ENCODE measurements at regions not wholly inside any gene's neighbourhood (a gene's known extent, or its start where the extent isn't known, plus 50 kb on each side); places are given as distances from the start of the nearest gene placed in this dataset.

DNA sequence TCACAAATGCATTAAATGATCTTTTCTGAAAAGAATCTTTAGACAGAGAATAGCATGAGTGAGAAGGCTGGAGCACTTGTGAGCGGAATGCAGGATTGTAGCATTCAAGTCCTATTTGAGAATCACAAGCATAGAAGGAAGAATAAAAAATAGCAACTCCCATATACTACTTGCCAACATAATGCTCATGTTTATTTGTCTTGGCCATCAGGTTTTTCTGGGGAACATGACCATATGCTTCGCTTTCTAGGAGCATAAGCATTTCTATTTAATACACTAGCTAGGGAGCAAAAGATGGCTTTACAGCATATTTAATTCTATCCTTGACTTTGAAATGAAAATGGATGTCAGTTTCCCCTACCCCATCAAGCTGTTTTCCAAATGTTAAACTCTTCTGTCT, 170.3 kb upstream of the MITF start:
- no peak for DNase-seq

DNA sequence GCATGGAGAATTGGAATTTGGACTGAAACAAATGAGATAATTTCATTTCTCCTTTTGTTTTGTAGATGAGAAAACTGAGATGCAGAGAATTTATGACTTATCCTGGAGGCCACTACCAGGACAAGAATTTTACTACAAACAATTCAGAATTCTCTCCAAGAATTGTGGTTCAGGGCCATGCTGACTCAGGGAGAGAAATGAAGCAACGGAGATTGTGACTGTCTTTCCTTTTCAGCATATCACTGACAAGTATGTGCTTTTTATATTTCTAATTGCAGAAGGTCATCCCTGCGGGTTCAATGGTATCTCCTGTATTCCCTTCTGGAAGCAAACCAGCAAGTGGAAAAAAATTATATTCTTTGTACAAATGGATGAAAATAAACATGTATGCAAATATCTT, 170.8 kb upstream of the MITF start:
- no peak for DNase-seq

DNA sequence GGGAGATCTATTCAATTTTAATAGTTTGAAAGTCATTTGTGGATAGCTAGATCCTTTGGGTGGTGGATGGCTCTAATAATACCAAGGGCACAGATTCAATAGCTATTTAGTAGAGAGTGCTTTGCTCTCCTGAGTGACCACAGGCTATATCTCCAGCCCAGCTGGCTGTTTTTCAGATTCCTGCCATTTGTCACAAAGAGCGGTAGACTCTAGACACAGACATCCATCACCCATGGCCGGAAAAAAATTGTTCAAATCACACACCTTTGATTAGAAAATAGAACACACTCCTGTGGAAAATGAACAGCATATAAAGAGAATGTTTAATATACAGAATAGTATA, 171.6 kb upstream of the MITF start:
- DNase-seq = no peak

DNA sequence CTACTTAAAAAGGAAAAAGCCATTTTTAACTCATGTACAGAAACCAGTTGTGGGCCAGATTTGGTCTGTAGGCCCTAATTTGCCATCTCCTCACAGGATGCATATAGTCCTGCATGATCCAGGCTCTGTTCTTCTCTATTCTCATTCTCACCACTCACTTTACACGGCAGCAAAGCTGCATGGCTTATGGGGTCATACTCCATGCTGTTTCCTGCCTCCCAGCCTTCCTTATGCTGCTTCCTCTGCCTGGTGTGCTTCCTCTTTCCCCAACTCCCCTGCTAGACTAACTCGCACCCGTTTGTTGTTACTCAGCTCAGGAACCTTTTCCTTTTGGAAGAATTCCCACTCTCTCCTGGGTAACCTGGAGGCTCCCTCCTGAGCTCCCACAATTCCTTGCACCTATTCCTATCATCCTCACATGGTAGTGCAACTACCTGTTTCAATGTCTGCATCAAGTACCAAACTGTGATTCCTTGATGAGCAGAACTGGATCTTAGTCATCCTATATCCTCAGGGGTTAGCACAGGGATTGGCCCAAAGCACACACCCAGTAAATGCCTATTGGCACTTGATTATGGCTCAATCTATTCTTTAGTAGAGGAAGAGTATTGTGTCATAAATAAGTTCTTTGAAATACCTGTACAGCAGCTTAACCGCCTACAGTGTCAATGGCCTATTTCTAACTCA, 172.1 kb upstream of the MITF start:
- DNase-seq = no peak

DNA sequence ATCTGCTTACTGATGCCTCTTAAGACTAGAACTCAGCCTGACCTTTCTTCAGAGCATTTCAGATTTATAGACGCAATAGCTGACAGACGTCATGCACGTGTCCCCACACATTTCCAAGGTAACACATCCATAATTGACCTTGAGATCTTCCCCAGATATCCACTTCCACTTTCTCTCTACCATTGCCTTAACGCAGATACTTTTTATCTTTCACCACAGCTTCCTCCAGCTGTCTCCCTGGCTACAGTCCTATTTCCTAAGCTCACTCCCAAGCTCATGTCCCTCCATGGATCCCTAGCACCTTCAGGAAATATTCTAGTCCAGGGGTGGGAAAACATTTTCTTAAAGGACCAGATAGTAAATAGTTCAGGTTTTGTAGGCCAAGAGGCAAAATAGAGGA, 173.0 kb upstream of the MITF start:
- DNase-seq = no peak

DNA sequence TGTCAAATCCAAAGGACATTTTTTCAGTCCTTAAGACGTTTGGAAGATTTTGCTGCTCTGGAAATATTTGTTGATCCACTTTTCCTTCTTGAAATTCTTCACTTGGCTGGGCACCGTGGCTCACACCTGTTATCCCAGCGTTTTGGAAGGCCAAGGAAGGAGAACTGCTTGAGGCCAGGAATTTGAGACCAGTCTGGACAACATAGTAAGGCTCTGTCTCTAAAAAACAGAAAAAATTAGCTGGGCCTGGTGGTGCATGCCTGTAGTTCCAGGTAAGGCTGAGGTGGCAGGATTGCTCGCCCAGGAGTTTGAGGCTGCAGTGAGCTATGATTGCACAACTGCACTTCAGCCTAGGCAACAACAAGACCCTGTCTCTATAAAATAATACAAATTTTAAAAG, 173.9 kb upstream of the MITF start:
- no peak for DNase-seq

DNA sequence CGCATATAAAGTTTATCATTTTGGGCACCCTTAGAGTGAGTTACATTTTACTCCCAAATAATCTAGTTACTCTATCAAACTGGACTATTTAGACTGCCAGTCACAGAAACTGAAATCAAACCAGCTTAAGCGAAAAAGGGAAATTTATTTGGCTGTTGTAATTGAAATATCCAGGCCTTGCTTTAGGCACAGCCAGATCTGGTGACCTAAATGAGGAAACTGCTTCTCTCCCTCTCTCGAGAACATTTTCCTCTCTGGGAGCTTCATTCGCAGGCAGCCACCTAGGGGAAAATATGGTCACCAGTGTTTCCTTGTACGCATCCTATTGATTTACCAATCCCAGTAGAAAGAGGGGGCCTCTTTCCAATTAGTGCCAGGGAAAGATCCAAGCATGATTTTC, 175.3 kb upstream of the MITF start:
- no peak for DNase-seq

DNA sequence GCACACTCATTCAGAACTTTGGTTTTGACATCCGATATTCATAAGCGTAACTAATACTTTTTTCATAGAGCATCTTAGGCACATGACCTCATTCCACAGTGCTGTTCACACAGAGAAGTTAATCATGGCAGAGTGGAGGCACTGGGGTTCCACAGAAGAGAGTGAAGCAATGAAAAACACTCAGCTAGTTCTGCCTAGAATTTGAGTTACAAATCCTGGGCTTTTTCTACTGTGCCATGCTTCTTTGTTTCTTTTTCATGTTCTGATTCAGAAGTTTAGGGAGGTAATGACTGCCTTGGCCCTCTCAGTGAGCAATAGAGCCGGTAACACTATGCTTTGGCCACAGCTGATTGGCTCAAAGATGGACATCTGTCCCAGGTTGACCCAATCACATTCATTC, 176.1 kb upstream of the MITF start:
- no peak for DNase-seq

DNA sequence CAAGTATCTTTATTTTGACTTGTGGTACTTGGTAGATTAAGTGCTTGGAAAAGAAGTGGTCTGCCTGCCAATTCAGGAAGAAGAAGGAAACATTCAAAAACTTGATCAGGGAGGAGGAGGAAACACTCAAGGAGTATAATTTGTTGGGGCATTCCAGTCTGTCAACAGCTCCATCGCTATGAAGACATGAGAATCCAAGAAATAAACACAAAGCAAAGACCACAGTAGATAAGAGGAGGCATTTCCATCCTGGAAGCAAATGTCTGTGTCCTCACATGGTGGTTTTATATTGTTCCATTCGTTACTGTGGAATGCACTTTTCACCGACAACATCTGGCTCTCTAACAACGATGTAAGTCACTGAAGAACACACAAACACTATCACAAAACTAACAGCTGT, 176.1 kb upstream of the FRMD4B start:
- no peak for DNase-seq

DNA sequence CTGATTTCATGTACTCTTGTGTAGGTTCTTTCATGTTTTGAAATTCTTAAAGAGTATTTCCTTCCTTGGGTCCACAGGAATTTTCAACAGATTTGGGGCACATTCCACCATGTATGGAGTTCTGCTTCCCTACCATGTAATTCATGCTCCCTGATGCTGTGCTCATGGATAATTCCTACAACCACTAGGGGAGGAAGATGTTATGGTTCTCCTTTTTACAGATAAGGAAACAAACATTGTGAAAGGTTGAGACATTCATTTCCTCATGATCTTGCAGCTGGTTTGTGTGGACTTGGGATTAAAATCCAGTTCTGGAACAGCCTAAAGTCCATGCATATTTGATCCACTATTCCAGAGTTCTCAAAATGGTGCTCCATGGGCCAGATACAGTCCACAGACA, 174.9 kb upstream of the FRMD4B start:
- no peak for DNase-seq

DNA sequence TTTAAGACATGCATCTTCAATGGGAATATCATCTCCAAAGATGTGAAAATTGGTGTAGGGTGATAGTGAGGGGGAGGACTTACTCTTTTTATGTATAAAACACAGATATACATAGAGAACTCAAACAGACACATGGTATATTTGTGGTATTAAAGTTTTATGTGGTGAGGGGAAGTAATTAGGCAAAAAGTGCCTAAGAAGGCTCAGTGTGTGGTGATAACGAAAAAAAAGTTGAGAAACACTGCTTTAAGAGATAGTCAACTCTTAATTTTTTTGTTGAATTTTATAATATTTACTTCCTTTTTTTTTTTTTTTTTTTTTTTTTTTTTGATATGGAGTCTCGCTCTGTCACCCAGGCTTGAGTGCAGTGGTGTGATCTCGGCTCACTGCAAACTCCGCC, 174.2 kb upstream of the FRMD4B start:
- no peak for DNase-seq

DNA sequence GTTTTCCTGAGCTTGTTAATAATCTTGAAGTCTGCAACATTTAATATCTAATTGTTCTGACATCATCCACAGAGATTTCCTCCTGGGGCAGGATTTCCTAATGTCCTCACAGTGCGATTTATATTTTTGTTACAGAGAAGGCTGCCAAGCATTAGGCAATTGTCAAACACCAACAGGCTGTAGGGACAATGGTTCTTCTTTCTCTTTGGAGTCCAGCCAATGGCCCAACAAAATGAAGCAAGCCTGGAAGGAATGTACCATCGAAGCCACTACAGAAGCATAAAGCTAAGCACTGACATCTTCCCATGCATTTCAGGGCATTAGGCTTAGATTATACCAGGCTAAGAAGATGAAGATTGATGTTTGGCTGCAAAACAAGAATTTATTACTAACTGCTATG, 173.0 kb upstream of the FRMD4B start:
- no peak for DNase-seq

DNA sequence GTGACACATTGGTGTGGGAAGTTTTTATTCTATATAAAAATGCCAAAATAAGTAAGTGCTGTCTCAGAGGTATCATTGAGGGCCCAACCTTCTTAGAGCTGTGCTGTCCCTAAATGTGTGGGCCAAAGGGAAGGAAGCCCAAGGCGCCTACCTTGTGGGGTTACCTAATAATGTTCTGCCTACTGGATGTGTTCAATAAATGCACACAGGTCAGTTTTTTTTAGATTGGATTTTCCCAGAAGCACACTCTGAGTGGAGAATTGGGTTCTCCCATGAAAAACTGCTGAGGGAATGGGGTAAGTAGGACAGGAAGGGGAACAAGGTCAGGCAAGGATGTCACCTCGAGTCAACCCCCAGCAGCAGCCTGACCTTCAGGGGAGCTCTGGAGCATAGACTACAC, 168.7 kb upstream of the FRMD4B start:
- DNase-seq = no peak

DNA sequence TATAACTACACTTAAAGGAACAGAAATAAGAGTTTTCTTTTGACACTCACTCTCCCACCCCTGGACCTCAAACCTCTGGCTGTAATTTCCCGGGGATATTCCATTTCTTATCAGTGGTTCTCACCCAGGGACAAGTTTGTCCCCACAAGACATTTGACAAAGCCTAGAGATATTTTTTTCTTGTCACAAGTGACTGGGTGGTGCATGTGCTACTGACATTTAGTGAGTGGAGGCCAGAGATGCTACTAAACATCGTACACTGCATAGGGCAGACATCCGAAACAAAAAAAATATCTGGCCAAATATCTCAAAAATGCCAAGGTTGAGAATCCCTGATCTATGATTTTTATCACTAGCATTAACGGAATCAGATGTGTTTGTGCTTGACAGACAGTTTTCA, 168.0 kb upstream of the FRMD4B start:
- no peak for DNase-seq

DNA sequence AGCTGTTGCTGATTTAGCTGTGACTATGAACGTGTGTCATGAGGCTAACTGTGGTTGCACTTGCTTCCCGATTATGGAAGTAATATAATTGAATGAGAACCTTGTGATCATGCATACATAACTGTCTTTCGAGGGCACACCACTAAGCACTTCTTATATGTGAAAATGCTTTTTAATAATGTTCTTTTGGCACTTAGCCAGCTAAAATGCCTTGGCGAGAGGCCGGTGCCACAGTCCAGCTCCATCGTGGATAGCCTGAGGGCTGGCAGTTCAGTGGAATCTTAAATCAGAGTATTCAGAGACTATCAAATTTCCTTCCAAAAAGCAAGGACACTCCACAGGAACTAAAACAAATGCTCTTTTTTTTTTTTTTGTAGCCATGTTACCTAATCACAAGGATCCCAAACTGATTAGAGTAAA, 161.6 kb upstream of the FRMD4B start:
- no peak for DNase-seq

DNA sequence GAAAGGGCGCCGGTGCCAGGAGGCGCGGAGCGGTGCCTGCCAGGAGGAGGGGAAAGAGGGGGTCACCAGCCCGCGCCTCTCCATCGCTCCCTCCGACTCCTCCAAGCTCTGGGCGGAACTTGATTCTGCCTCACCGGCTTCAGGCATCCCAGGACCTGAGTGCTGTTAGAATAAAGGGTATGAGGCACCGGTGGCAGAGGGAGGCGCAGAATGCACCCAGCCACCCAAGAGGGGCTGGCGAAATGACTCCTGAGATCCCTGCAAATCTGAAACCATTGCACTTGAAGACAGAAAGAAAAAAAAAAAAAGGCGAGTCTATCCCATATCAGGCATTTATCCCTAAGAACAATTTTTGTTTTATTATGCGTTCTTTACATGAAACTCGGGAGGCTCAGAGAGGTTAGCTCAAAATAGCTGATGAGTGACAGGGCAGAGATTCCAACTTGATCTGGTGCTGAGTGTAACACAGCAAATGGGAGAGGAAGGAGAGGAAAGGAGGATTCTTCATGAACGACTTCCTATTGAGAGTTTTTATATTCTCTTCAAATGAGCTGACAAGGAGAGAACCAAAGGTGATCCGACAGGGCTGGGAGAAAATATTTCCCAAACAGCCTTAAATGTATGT, 157.0 kb upstream of the FRMD4B start:
- DNase-seq = no peak

DNA sequence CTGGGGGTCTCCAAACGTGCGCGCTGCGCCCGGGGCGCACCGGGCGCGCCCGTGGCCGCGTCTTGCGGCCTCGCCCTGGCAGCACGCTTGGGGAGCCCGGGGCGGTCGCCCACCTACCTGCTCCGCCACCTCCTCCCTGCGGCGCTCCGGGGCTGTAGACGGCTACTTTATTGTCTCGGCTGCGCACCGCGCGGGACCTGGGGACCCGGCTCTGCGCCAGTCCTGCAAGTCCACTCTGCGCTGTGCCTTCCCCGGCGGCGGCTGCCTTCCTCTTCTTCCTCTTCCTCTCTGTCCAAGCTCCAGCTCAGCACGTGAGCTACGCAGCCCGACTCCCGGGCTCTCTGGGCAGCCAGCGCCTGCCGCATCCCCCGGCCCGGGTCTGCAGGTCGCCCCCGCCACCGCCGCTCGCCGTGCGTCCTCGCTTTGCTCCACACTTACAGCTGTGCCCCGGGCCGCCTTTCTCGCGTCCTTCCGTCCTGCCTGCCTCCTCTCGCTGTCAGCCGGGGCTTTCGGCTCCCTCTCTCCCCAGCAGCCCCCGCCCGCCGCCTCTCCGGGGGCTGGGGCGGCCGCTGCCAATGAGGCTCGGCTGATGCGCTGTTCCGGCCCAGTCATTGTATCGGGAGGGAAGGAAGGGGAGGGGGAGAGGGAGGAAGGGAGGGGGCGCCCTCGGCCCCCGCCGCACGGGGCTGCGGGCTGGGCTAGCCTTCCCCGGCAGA, 156.4 kb upstream of the FRMD4B start:
- DNase-seq = peak; percentile 39

DNA sequence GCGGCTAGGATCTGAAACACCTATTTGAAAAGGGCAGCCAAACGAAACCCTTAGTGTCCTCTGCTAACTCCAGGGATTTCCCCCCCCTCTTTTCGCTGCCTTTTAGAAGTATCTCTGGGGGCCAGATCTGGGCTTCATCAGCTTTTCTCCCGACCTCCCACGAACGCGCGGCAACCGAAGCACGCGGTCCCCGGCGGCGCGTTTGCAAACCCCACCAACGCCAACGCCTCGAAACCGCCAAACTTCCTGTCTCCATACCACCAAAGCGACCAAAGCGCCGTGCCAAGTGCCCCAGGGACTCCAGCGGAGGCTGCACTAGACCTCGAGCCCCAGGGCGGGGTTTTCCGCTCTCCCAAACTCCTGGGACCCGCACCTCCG, 155.8 kb upstream of the FRMD4B start:
- no peak for DNase-seq

DNA sequence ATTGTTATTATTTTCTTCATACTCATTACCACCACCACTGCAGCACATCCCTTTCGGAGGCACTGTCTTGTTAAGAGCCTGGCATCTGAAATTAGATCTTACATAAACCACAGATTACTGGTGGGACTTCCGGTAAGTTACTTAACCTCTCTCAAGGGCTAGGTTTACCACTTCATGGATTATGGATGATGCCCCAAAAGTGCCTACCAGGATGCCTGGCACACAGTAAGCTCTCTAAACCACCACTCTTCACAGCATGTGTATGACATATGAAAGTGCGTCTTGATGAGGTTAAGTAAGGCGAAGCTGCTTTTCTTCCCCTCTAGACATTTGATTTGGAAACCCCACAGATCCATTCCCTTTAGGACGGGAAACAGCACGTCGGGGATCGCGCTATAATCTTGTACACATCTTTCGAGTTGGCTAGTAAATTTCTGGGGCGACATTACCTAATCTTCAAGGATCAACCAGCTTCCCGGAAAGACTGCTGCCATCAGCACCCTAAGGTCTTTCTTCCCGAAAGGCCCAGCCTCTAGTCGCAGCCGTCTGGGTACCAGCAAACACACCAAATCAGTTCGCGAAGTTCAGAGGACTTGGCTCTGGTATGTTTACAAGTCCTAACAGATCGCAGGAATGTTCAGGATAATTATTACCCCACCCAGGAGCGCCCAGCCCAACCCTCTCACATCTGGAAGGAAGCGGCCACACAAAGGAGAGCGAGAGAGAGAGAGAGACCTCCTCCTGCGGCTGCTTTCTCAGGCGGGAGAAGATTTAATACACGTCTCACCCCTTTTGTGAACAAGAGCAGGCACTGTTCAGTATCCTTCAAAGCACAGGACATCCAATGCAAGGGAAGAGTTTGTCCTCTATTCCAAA, 155.1 kb upstream of the FRMD4B start:
- peak; percentile 36 for DNase-seq

DNA sequence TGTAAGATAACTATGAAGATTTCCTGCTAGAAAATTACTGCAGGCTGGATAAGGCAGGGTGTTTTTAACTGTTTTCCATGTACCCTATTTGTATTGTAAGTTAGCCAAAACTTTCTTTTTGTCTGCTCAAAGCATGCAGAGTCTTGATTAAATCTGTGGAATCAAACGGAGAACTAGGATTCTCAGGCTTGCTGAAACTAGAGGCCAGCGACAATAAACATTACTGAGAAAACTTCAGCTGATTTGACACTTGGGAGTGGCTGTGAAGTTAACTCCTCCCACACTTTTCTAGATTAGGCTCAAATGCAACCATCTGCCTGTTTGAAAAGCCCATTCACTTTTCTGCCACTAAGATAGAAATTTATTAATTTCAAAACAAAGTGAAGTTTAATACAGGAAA, 153.2 kb upstream of the FRMD4B start:
- DNase-seq = no peak

DNA sequence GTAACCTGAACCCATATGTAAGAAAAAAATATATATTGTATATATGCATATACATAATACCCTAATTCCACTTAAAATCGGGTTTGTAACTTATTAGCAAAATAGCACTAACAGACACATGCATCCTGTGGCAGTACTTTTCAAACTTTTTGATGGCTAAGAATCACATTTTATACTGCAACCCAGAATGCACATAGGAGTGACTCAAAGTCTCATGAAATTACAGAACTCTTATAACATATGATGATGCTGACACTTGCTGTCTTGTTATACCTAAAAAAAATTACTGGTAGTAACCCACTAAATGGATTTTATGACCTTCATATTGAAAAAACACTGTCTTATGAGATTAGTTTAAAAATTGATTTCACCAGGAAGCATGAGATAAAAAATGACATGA, 152.4 kb upstream of the FRMD4B start:
- DNase-seq = no peak

DNA sequence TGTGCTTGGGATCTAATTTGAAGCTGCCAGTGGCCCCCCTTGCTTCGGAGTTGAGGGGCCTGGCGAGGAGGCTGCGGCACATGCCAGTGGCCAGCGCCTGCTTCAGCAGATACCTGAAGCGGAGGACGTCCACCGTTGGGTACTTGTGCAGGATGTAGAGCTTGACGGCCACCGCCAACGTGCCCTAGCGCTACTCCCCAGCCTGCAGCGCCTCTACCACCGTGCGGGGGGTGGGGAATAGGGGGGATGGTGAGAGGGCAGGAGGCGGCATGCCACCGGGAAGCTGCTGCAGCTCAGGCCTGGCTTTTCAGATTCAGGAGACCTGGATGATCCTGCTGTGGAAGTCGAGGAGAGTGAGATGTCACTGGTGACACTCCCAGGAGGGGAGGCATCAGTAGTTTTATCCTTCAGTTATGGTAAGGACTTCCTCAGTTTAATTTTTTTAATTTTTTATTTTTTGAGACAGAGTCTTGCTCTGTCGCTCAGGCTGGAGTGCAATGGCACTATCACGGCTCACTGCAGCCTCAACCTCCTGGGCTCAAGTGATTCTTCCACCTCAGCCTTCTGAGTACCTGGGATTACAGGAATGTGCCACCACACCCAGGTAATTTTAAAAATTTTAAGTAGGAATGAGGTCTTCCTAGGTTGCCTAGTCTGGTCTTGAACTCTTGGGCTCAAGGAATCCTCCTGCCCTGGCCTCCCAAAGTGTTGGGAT, 150.6 kb upstream of the FRMD4B start:
- DNase-seq = no peak
